OCI-LY3 (cell line): ENCODE measurements at regions not wholly inside any gene's neighbourhood (a gene's known extent, or its start where the extent isn't known, plus 50 kb on each side); places are given as distances from the start of the nearest gene placed in this dataset.

ENCODE experiments used
- CTCF ChIP-seq: fragments of 200-600, 300-600 bp; sonication (generic); IDR thresholded peaks from 2 replicates; pipeline ENCODE4 v1.5.1; 2014; ENCODE audit warnings: antibody characterized with exemption, low read length, low read depth
- EZH2phosphoT487 ChIP-seq: fragments of 200-600 bp; shearing (Covaris generic); IDR thresholded peaks from 2 replicates; pipeline ENCODE4 v1.6.1; 2018; ENCODE audit warnings: antibody characterized with exemption, mixed run types, low read depth

DNA sequence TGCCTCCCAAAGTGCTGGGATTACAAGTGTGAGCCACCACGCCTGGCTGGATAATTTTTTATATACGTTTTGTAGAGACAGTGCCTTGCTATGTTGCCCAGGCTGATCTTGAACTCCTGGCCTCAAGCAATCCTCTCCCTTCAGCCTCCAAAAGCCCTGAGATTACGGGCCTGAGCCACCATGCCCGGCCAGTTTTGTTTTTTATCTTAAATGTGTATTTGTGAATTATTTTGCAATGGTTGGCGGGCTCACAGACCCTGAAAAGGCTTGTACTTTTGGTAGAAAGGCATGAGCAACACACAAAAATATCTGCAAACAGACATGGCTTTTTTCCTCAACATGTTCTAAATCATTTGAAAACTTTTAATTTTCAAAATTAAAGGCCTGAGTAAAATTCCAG, 73.4 kb upstream of the TMEM18 start:
- TF ChIP-seq CTCF = no peak
- no peak for TF ChIP-seq EZH2phosphoT487
